DOHH2 (cell line): ENCODE measurements at regions not wholly inside any gene's neighbourhood (a gene's known extent, or its start where the extent isn't known, plus 50 kb on each side); places are given as distances from the start of the nearest gene placed in this dataset.

Experiments
- H3F3A ChIP-seq: fragments of 200-600 bp; sonication (generic), shearing (Covaris generic); 2 replicates; pipeline ENCODE4 v1.6.0; 2016; ENCODE audit warnings: antibody characterized with exemption, mild to moderate bottlenecking; ENCODE audit not compliant: control insufficient read depth, insufficient read depth
- H3K27ac ChIP-seq: fragments of 200-600 bp; sonication (generic); 2 replicates; pipeline ENCODE4 v1.5.1; 2014; ENCODE audit warnings: low read depth, mild to moderate bottlenecking, low read length, moderate library complexity
- H3K27me3 ChIP-seq: fragments of 200-600 bp; sonication (generic); 2 replicates; pipeline ENCODE4 v1.6.1; 2014; ENCODE audit warnings: mild to moderate bottlenecking, low read length, mixed read lengths; ENCODE audit not compliant: control insufficient read depth
- H3K36me3 ChIP-seq: fragments of 200-600 bp; sonication (generic); 2 replicates; pipeline ENCODE4 v1.6.1; 2014; ENCODE audit warnings: mild to moderate bottlenecking, low read length, moderate library complexity, mixed read lengths; ENCODE audit not compliant: control insufficient read depth
- H3K4me1 ChIP-seq: fragments of 200-600 bp; sonication (generic); 2 replicates; pipeline ENCODE4 v1.6.1; 2014; ENCODE audit warnings: mild to moderate bottlenecking, low read length, mixed read lengths; ENCODE audit not compliant: control insufficient read depth
- H3K4me2 ChIP-seq: fragments of 200-600 bp; sonication (generic); 2 replicates; pipeline ENCODE4 v1.6.0; 2014; ENCODE audit warnings: mild to moderate bottlenecking, low read length, moderate library complexity
- H3K4me3 ChIP-seq: fragments of 200-600 bp; sonication (generic); 2 replicates; pipeline ENCODE4 v1.5.1; 2014; ENCODE audit warnings: mild to moderate bottlenecking, low read length, mixed read lengths
- H3K79me2 ChIP-seq: fragments of 200-600 bp; sonication (generic); 2 replicates; pipeline ENCODE4 v1.6.1; 2014; ENCODE audit warnings: mild to moderate bottlenecking, low read length, mixed read lengths; ENCODE audit not compliant: control insufficient read depth
- H3K9me2 ChIP-seq: fragments of 200-600 bp; sonication (generic); replicated peaks from 2 replicates; pipeline ENCODE4 v1.6.1; 2014; ENCODE audit warnings: mild to moderate bottlenecking, low read length, mixed read lengths; ENCODE audit not compliant: control insufficient read depth
- H3K9me3 ChIP-seq: fragments of 200-600 bp; sonication (generic); 2 replicates; pipeline ENCODE4 v1.6.1; 2014; ENCODE audit warnings: antibody characterized with exemption, low read length, mixed read lengths; ENCODE audit not compliant: control insufficient read depth, insufficient read depth
- H4K20me1 ChIP-seq: fragments of 200-600 bp; sonication (generic); 2 replicates; pipeline ENCODE4 v1.6.0; 2014; ENCODE audit warnings: low read depth, mild to moderate bottlenecking, antibody characterized with exemption, low read length, moderate library complexity; ENCODE audit not compliant: control insufficient read depth, insufficient read depth
- CTCF ChIP-seq: fragments of 200-600 bp; sonication (generic); IDR thresholded peaks from one replicate; pipeline ENCODE4 v1.5.1; 2014; ENCODE audit warnings: antibody characterized with exemption, mild to moderate bottlenecking, low read depth, low read length; ENCODE audit not compliant: poor library complexity, severe bottlenecking
- EZH2phosphoT487 ChIP-seq: fragments of 200-600 bp; sonication (generic); IDR thresholded peaks from 2 replicates; pipeline ENCODE4 v1.6.1; 2017; ENCODE audit warnings: borderline replicate concordance, mild to moderate bottlenecking, antibody characterized with exemption, low read length, moderate library complexity, mixed read lengths

DNA sequence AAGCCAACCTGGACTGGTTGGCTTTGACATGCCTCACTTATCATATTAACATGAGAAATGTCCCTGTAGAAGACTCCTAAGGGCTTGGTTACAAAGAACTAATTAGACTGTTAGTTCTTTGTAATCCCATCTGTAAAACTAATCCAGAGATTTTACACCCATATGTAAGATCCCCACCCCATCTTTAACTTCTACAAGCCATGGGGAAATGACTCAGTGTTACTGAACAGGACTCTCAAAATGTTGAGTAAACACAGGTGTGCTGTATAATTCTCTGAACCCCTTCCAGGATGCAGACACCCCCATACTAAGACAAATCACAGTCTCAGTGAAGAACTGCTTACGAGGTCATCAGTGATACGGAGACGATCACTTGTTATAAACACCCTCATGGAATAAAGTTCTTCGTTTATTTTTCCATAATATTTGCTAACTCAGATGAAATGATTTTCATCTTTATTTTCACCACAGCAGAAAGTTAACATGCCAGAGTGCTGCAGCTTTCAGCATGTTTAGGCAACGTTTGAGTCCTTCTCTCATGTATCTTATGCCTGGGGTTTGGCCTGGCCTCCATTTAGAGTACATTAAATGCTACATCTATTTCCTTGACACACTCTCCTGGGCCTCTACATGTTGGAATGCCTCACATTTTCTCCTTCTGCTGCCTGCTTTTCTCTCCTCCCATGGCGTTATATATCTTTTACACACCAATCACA is 55.3 kb upstream of the LEKR1 start:
- Histone ChIP-seq H3K79me2 (no peaks in the 10 kb centered on the region), H3K4me1 (peaks cover 8% of the 10 kb centered on the region), H3K9me3 (no peaks in the 10 kb centered on the region), H3K27me3 (no peaks in the 10 kb centered on the region), H3K27ac (no peak overlapping the region), H3K9me2 (no peaks in the 10 kb centered on the region), H3K4me2 (no peak overlapping the region), H4K20me1 (no peaks in the 10 kb centered on the region), H3F3A (no peaks in the 10 kb centered on the region), H3K4me3 (no peak overlapping the region), H3K36me3 (no peaks in the 10 kb centered on the region)
- TF ChIP-seq CTCF (no peak), EZH2phosphoT487 (no peak)

DNA sequence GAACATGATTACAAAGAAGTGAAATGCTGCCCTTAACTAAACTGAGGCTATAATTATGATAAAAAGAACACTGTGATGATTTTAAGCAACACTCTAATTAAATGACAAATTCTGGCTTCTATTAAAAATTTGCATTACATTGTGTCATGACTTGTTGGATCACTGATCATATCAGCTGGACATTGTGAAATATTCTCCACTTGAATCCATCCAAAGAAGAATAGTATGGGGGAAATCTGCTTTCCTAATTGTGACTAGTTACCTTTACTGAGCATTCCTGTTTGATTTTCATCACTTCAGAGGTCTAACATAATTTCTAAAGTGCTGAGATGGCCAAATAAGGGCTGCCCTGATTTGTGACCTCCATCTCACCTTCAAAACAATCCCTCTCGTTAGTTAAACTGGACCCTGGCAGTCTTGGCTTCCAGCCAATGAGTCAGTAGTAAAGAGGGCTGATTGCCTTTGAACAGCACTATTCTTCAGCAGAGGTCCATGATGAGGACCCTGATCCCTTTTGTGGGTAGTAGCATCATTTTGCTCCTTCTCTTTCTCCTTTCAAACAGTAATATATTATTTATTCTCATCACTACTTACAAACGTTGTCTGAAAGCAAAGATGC is 53.5 kb upstream of the LEKR1 start:
- Histone ChIP-seq H4K20me1 (no peaks in the 10 kb centered on the region), H3K36me3 (no peaks in the 10 kb centered on the region), H3K9me2 (no peaks in the 10 kb centered on the region), H3K4me1 (peaks cover 22% of the 10 kb centered on the region), H3K4me3 (no peak overlapping the region), H3K4me2 (no peak overlapping the region), H3F3A (no peaks in the 10 kb centered on the region), H3K27me3 (no peaks in the 10 kb centered on the region), H3K79me2 (no peaks in the 10 kb centered on the region), H3K9me3 (no peaks in the 10 kb centered on the region), H3K27ac (no peak overlapping the region)
- TF ChIP-seq EZH2phosphoT487 = no peak

- no peaks in the 10 kb centered on the region for H3K36me3 ChIP-seq
- TF ChIP-seq EZH2phosphoT487 = no peak
- no peak for TF ChIP-seq CTCF
- H3F3A ChIP-seq = no peaks in the 10 kb centered on the region
- H3K79me2 ChIP-seq = no peaks in the 10 kb centered on the region
- H3K9me3 ChIP-seq = no peaks in the 10 kb centered on the region
- H3K4me1 ChIP-seq = peaks cover 26% of the 10 kb centered on the region
- H3K27me3 ChIP-seq = no peaks in the 10 kb centered on the region
- H3K27ac ChIP-seq = no peak overlapping the region
- H3K9me2 ChIP-seq = no peaks in the 10 kb centered on the region
- H3K4me2 ChIP-seq = no peak overlapping the region
- no peaks in the 10 kb centered on the region for H4K20me1 ChIP-seq
- H3K4me3 ChIP-seq = no peak overlapping the region
Measured at GRCh38 chr3:156776031-156776430, 50.1 kb upstream of the LEKR1 start.
